Kidney glomerular epithelial cell (primary cell): ENCODE measurements at regions not wholly inside any gene's neighbourhood (a gene's known extent, or its start where the extent isn't known, plus 50 kb on each side); places are given as distances from the start of the nearest gene placed in this dataset.

ENCODE experiments used
- DNase-seq: peaks from one replicate; lab custom pipeline; 2025; lab: John Stamatoyannopoulos, UW

DNA sequence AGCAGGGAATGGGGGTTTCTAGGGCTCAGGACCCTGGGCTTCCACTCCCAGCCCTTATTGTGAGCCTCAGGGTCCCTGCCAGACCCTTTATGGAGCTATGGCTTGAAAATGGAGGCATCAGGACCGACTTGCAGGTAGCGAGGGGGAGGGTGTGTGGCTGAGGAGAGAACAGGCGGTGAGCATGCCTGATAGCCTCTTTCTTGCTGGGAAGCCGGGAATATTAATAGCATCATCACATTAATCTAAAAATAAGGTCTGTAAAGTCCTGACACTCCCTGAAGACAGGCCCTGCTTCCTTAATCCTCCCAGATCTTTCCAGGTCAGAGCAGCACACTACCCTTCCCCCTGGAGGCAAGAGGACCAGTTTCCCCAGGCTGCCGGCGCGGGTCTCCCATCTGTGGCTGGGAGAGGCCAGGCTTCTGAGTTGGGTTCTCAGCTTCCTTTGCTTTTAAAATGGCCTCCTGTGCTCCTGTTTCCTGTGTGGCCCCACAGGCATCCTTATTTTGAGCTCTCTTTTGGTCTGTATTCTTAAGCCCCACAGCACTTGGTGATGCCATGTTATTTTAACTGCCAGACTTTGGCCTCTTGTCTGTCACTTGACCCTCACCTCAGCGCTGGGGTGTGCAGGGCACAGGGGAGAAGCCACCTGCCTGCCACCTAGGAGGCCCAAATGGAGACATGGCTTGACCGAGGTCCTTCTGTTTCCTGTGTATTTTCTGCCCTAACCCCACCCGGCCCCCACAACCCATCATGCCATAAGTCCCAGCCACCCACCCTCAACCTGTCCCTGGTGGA, 185.0 kb upstream of the TOPAZ1 start:
- DNase-seq = no peak

DNA sequence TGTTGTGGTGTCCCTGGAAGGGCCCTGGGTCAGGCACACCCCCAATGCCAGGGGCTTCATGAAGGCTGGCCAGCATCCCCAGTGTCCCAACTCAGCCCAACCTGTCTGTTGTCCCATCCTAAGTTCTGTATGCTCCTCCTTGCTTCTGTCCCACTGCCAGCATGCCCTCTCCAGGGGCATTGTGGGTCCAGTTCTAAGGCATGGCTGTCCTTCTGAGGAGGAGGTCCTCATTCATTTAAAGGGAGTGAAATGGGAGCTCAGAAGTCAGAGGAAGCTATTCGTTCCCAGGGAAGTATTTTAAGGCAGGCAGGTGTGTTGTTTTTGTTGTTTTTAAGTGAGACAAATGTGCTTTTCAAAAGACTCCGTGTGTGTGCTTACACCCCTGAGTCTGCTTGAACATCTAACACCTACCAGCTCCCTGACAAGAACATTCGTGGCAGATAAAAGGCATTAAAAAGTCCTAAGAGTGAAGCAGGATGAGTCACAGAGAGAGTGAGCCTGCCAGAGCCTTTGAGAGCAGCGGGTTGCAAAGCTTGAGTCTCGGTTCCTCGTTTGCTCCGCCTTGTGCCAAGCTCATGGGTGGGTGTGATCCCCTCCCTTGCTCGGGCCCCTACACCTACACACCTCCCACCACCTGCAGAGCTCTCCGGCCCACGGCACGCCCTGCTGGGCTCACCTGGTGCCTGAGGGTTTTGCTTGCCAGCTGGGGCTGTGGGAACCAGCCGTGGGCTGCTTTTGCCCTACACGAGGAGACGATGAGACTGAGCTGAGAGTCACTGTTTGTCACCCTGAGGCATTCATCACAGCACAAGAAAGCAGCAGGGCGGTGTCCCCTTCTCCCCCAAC, 183.4 kb upstream of the TOPAZ1 start:
- DNase-seq = peak; percentile 62

DNA sequence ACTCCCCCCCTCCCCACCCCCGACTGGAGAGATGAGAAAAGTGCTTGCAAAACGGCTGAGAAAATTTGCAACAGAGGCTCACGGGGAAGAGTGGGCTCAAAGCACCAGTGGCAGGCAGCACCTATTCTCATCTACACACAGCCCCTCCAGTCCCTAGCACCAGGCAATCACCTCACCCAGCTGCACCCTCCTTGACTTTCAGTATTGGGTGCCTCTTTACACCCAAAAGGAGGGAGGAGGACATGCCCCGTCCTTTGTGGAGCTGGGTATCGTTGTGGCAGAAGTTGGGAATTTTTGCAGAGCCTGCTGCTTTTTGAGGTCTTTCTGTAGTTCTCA, 182.8 kb upstream of the TOPAZ1 start:
- DNase-seq = no peak

DNA sequence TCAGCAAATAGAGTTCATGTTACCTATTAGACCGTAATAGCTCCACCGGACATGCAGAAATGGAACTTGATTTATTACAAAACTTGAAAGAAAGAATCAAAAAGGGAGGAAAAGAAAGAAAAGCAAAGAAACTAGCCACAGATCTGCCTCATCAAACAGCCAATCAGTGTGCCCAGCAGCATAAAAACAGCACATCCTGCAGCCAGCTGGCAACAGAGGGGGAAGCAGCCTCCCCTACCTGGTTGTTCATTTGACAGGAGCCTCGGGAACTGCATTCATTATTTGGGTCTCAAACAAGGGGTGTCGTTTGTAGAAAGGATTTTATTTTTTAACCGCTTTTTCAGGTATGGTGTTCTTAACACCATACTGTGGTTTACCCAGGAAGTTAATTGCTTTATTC, 181.5 kb upstream of the TOPAZ1 start:
- no peak for DNase-seq

DNA sequence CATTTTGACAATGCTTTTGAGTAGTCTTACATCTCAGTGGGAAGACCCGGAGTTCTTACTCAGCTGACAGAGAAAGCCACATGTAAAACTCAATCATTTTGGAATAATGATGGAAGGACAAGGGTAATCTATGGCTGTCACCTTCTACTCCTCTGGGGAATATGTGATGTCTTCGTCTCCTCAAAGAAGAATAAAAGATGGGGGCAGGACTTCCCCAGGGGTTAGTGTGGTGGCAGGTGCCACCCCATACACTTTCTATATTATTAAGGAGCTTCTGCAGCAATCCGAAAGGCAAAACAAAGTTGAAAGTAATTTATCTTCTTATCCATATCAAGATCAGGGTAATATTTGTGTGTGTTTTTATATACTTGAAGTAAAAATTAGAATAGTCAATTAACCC, 180.4 kb upstream of the TOPAZ1 start:
- DNase-seq = no peak

DNA sequence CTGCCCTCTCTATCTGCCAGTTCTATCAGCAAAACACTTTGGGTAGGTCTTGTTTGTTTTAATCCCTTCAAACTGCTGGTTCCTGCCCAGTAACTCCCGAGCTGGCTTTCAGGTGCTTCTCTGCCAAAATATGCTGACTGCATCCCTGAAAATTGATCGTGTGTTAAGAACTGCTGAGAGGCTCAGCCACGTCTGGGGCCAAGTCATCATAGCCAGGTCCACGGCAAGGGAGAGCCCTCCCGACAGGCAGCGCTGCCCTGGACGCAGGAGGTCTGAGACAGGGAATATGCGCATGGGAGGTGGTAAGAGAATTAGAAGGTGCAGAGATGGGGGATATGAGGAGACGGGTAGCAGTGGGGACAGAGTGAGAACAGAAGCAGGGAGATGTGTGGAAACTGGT, 179.7 kb upstream of the TOPAZ1 start:
- no peak for DNase-seq

DNA sequence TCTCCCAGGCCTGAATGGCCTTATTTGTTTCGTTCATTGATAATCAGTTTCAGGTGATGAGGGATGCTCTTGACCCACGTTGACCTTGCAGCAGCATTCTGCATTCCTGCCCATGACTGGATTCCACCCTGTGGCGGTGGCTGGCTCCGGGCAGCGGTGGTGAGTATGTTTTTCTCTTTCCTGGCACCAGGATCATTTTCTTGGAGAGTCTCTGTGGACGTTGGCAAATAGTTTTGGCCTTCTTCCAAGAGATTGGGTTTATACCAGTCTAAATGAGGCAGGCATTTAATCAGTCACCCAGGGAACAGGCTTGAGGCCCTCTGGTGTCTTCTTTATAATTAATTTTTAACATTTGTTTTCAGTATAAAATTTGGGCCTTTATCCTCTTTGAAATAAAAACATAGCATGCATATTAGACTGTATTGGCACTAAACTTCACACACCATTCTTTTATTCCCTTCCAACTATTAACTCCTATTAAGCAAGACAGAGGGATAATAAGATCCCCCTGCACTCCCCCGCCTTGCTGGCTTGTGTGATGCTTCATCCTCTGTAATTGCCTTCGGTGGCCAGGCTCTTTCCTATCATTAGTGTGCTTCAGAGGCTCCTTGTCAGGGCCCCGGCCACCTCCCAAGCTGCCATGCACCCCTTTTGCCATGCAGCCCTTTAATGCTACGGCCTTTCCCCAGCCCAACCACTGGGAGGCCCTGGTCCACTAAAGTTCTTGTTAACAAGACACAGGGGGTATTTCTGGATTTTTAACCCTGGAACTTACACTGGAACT, 176.2 kb upstream of the TOPAZ1 start:
- peak; percentile 77 for DNase-seq

DNA sequence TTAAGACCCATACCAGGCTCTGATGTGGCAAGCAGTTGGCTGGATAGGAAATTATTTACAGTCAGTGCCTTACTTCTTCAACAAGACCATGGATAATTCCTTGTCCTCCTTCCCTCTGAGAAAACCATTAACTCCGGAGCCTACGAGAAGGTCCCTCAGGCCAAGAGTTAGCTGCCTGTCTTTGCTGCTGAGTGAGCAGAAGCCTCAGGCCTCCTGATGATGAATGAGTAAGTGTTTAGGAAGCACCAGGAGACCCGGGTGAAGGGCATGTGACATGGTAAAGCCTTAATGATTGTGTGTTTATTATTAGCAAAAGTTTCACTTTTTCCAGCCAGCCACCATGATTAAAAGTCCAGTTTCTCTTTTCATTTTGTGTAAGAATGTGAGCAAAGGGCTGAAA, 174.9 kb upstream of the TOPAZ1 start:
- no peak for DNase-seq

DNA sequence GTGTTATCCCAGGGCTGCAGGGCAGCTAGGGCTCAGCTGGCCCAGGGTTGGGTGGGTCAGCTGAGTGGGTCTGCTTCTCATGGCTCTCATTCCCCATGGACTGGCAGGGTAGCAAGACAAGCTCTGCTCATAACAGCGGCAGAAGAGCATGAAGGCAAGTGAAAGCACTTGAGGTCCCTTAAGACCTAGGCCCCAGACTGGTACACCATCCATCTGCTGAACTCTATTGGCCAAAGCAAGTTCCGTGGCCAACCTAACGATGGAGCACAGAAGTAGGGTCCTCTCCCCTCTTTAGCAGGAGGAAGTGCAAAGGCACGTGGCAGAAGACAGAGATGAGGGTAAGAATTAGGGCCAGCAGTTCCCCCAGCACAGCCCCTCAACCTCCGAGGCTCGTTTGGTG, 174.3 kb upstream of the TOPAZ1 start:
- no peak for DNase-seq

DNA sequence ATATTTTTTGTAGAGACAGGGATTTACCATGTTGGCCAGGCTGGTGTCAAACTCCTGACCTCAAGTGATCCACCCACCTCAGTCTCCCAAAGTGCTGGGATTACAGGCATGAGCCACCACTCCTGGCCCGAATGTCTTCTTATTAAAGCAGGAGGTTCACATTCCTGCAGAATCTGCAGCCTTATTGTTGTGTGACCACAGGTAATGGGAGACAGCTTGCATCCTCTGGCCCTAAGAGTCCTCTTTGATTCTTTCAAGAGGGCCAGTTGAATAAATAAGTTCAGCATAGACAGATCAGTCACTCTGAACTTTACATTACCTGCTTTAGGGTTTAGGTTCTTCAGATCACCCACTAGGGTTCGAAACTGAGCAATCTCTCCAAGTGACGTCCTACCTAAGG, 172.9 kb upstream of the TOPAZ1 start:
- DNase-seq = no peak

DNA sequence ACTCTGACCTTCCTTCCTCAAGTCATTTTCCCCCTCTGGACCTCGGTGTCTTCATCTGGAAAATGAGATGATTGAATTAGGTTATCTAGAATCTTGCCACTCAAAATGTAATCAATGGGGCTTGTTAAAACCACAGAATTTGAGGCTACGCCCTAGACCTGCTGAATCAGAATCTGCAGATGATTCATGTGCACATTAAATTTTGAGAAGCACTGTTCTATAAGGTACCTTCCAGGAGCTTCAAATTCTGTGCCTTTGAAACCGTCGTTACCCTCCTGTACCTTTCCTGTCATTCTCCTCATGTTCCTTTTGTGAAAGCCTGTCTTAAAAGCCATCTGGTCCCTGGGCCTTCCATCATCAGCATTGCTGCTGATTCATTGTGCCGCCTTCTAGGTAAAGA, 172.4 kb upstream of the TOPAZ1 start:
- no peak for DNase-seq

DNA sequence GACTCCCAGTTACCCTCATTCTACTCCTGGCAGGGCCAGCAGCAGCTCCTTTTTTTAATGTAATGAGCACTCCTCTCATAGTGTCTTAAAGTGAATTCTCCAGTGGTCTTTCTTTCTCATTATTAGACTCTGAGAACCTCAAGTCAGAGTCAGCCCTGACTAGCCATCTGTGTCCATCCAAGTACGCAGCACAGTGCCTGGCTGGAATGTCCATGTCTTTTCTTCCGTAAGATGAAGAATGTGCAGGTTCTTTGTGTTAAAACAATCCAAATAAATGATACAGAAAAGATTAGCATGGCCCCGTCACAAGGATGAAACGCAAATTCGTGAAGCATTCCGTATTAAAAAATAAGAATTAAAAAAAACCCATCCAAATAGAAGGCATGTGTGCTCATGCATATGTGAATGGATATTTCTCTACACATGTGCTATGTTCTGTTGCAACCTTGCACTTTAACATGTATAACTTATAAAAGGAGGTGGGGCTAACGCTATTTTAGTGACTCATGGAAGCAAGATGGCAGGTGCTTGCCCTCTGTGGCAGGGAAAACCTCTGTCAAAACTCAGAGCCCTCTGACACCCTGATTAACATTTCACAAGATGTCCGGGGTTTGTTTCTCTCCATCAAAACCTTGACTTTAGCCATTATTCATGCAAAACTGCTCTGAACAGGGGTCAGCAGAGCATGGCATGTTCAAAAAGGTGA, 170.7 kb upstream of the TOPAZ1 start:
- DNase-seq = no peak

DNA sequence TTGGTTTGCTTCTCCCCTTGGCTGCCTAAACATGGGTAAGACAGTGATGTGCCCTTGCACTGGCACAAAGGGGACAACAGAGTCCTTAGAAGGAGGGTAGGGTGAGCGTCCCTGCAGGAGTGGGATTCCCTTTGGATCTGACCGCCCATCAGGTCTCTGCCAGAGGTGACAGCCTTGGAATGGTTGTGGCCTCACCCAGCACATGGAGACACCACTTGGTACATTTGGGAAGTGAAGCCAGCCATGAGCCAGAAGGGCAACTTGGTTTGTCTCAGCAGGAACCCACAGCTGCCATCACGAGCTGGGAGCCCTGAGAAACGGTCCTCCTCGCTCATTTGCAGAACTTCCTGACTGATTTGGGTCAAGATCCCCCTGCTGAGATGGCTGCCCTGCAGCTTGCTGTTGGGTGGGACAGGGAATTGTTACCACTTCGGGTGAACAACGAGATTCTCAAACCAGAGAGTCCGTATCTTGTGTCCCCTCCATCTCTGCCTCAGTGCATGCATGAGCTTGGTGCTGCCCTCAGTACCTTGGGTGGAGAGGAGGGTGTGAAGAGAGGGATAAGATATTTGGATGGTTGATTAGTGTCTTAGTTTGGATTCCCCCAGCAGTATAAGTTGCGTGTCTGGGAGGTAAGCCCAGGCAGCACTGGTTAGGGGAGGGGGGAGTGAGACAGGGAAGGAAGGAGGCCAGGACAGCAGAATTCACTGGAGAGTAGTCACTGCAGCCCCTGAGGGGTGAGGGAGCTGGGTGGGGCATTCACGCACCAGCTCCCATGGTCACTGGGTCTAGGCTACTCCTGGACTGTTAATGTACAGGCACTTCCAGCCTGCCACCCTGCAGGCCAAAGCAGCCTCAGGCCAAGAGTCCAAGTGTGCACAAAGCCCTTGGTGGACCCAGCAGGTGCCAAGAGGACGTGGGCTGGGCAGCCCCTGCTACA, 168.8 kb upstream of the TOPAZ1 start:
- DNase-seq = no peak

DNA sequence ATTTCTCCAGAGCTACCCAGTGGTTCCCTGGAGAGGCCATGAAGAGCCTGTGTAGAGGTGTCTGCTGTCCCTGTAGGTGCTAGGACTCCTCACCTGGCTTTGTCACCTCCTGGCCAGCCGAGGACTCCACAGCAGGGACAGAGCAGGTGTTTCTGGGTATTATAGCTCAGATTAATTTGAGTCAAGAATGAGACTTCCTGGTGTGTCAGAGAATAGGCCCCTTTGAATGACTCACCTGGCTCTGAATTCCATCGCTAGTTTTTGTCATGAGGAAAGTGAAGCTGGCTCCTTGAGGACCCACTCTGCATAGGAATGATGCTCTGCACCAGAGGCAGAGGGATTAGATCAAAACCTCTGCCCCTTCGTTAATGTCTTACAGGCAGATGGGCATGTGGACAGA, 167.5 kb upstream of the TOPAZ1 start:
- no peak for DNase-seq

DNA sequence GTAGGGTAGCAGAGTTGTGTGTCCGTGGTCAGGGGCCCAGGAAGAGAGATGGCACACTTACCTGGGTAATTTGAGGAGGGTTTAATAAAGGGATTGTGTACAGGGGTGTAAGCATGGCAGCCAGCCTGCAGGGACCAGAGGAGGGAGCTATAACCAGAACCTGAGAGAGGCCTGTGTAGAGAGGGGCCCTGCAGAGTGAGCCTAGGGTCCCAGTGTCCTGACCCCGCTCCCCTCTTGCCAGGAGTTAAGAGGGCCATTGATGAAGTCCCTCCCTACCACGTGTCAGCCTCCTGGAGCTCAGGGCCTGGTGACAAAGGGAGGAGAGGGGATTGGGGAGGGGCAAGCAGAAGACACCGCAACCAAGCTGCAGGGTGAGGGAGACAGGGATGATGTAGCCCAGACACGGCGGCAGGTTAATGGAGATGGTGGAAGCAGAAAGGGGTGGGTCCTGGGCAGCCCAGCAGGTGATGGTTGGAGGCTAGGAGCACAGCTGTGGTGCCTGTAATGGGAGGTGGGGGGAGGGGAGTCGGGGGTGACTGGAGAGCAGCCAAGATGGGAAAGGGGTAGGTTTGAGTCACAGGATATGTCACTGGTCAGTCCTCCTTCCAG, 165.4 kb upstream of the TOPAZ1 start:
- DNase-seq = no peak

DNA sequence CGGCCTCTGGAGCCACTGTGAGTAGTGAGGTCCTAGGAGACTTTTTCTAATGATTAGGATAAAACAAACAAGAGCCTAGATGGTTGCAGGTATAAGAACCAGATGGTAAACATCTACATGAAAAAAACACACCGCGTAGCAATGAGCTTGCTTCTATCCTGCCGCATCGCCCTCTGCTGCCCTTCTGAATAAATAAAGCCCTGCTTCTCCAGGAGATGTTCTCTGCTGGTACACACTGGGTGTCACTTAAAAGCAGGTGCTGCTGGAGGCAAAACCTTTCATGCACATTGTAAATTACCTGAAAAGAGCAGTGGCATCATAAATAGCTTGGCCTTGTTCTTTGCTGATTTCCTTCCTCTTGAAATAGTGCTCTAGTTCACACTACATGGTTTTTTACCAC, 164.4 kb upstream of the TOPAZ1 start:
- DNase-seq = no peak

DNA sequence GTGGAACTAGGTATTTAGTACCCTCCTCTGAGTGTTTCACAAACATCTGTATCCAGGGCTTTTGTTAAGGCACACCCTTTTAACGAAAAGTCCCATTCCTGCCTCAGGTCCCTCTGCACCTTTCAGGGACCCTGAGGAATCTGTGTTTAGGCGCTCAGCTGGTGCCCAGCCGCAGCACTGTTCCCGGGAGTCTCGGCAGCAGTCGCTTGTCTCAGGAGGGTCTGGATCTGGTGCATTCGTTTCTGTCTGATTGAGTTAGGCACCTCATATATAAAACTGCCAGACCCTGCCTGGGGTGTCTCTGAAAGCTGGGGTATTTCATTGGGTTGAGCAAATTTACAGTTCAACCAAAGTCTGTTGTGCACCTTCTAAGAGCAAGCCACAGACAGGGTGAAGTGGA, 162.8 kb upstream of the TOPAZ1 start:
- no peak for DNase-seq

DNA sequence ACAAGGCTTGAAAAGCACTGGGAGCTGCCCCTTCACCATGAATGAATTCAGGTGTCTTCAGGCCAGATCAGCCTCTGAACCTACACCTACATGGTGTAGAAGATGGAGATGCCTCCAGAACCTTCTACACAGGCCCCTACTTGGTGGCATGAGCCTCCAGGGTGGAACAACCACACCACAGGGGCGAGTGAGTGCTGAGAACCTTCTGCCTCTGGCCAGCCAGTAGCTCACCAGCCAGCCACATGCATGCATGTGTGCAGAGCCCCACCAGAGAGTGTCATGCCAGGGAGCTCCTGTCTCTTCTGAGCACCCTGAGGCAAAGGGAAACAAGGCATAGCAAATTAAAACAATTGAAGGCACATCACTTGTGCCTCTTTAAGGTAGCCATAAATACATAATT, 161.8 kb upstream of the TOPAZ1 start:
- no peak for DNase-seq

DNA sequence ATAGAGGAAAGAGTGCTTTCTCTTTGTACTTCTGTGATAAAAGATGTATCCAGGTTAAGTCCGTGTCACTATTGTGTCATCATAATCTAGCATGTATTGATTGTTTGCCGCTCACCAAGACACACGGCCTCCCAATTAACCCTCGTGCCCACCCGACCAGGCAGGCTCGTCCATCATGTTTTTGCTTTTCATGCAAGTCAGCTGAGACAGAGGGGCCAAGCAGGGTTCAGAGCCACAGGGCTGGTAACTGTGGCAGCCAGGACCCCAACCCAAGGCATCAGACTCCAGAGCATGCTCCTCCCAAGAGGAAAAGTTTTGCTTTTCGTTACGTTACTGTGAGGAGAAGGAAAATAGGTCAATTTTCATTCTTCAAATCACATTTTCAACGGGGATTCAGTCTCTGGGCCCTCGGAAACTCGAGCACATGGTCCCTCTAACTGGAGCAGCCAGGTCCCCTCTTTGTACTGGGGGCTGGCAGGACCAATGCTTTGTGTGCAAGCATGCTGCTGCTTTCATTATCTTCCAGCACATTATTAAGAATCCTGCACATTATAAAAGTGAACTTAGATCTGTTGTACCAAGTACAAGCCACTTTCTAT, 161.1 kb upstream of the TOPAZ1 start:
- DNase-seq = no peak

DNA sequence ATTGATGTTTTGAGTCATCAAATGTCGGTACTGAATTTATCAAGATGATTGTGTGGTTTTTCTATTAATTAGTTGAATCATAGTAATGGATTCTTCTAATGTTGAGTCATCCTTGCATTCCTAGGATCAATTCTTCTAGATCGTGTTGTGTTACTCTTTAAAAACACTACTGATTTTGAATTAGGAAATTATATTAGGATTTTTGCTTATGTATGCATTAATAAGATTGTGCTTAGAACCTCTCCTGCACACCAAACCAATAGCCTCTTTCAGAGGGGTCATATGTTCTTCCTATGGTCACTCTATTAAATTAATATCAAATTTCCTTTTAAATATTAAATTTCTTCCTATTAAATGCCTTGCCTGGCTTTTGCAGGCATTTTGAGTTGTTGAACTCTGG, 151.7 kb upstream of the TOPAZ1 start:
- DNase-seq = no peak
